HEK293T (cell line): ENCODE measurements at regions not wholly inside any gene's neighbourhood (a gene's known extent, or its start where the extent isn't known, plus 50 kb on each side); places are given as distances from the start of the nearest gene placed in this dataset.

Experiments
- ARNT ChIP-seq: fragments of 450-650 bp; IDR thresholded peaks from 2 replicates; pipeline ENCODE4 v1.6.1; 2017; ENCODE audit warnings: mild to moderate bottlenecking
- BHLHE40 ChIP-seq: fragments of 450-650 bp; IDR thresholded peaks from 2 replicates; pipeline ENCODE4 v1.6.1; 2016; ENCODE audit warnings: mild to moderate bottlenecking, moderate library complexity, borderline replicate concordance
- ELF4 ChIP-seq: fragments of 450-650 bp; IDR thresholded peaks from 2 replicates; pipeline ENCODE4 v1.6.1; 2017; ENCODE audit warnings: antibody characterized with exemption
- FOXK2 ChIP-seq: fragments of 450-650 bp; IDR thresholded peaks from 2 replicates; pipeline ENCODE4 v1.6.1; 2016; ENCODE audit warnings: mild to moderate bottlenecking
- L3MBTL2 ChIP-seq: fragments of 450-650 bp; conservative IDR thresholded peaks from 2 replicates; pipeline ENCODE4 v1.6.1; 2016; ENCODE audit warnings: mild to moderate bottlenecking
- PKNOX1 ChIP-seq: fragments of 450-650 bp; IDR thresholded peaks from 2 replicates; pipeline ENCODE4 v1.6.1; 2016

DNA sequence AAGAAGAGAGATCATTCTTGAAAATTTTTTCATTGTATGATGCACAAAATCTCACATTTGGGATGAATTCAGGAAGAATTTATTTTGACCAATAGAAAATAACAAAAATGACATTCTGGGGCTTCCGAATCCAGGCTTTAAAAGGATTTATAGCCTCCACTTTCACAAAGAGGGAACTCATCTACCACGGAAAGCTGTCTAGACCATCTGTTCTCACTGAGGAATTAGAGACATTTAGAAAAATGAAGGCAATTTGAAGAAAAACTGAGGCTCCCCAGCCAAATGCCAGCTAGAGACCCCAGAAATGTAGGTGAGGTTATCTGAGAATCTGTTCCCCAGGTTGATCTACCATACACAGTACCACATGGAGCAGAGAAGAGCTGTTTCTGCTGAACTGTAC, 464.3 kb downstream of the TMA16 start:
- TF ChIP-seq L3MBTL2 (no peak), ELF4 (no peak), PKNOX1 (no peak), BHLHE40 (no peak), ARNT (no peak), FOXK2 (no peak)
